ENCODE measurements at regions not wholly inside any gene's neighbourhood (a gene's known extent, or its start where the extent isn't known, plus 50 kb on each side); places are given as distances from the start of the nearest gene placed in this dataset.

- Histone ChIP-seq H3K27me3 (ENCODE audit: control insufficient read depth, insufficient read depth, low read length) (no peaks in the 10 kb centered on the region), H4K20me1 (ENCODE audit: insufficient read depth, low read length) (no peaks in the 10 kb centered on the region), H3K4me2 (ENCODE audit: low read depth, low read length) (no peak overlapping the region), H2BK120ac (ENCODE audit: low read depth, low read length) (no peak overlapping the region), H3K4ac (ENCODE audit: low read depth, low read length) (no peak overlapping the region), H3K9me3 (ENCODE audit: control insufficient read depth, insufficient read depth, low read length) (no peaks in the 10 kb centered on the region), H2BK5ac (ENCODE audit: low read depth, low read length, poor library complexity, severe bottlenecking) (no peak overlapping the region), H2AK9ac (replicated peaks; ENCODE audit: low read depth, low read length, poor library complexity) (no peak overlapping the region), H2AFZ (replicated peaks; ENCODE audit: low read length, poor library complexity) (no peak overlapping the region), H3K4me1 (ENCODE audit: control insufficient read depth, insufficient read depth, low read length) (no peaks in the 10 kb centered on the region), H3K56ac (ENCODE audit: extremely low read depth, insufficient read depth, low read length) (no peak overlapping the region), H3K9ac (ENCODE audit: low read depth, low read length) (no peak overlapping the region), H4K91ac (ENCODE audit: insufficient read depth, low read depth, low read length) (no peak overlapping the region), H3K14ac (replicated peaks; ENCODE audit: low read depth, low read length) (no peak overlapping the region), H3K9me1 (ENCODE audit: insufficient read depth, low read length) (no peaks in the 10 kb centered on the region), H3K18ac (ENCODE audit: low read depth, low read length) (no peak overlapping the region), H4K8ac (ENCODE audit: low read depth in 2 of 2, low read length in 2 of 2) (no peak overlapping the region), H3K36me3 (ENCODE audit: control insufficient read depth, insufficient read depth, low read length) (no peaks in the 10 kb centered on the region), H4K5ac (ENCODE audit: low read depth, low read length) (no peak overlapping the region), H3K4me3 (ENCODE audit: insufficient read depth, low read depth, low read length) (no peak overlapping the region), H3K23ac (ENCODE audit: low read depth, low read length) (no peak overlapping the region), H2AK5ac (ENCODE audit: low read depth, low read length) (no peak overlapping the region), H3K79me1 (ENCODE audit: low read depth in 1 of 2, low read length in 2 of 2) (no peaks in the 10 kb centered on the region), H2BK15ac (ENCODE audit: low read depth, low read length) (no peak overlapping the region), H3K27ac (ENCODE audit: insufficient read depth, low read length) (no peak overlapping the region), H2BK20ac (ENCODE audit: low read depth, low read length) (no peak overlapping the region)
- ChIA-PET POLR2A (ENCODE audit: unreplicated experiment) (no interaction called here), CTCF (interaction anchor here (0.5 to 1.4 kb wide), 3 partner anchors 1280 to 1929 kb away, joined by 3 to 4 read pairs (median 3); no protein-coding TSS in a partner anchor)
- dilution Hi-C loops (cut with HindIII; ENCODE audit: low sequenced_read_pairs, unreplicated experiment) (no loop called here), intact Hi-C loops (cut with micrococcal nuclease) (loop anchor here (2.0 kb wide), 1 partner anchor 1964 kb away; no protein-coding TSS in a partner anchor), in situ Hi-C loops (cut with MboI; ENCODE audit: low sequenced_read_pairs) (no loop called here)
- BruUV-seq (replicated peaks): no TSS peak
- WGBS, 2 experiments (ENCODE audit: extremely low coverage in 2 of 2, insufficient read length in 1 of 2): no CpG with 5 or more reads among the region's 2 CpGs
- ATAC-seq (ENCODE audit: low read depth): no peak
- no peak for DNase-seq
- no peak for TF ChIP-seq CHD1 (IDR thresholded peaks at IDR 0.05; ENCODE audit: low read depth, low read length)
- TF ChIP-seq RAD21 (IDR thresholded peaks at IDR 0.05; ENCODE audit: low read length): peak; percentile 33
- TF ChIP-seq, protein P1, sequence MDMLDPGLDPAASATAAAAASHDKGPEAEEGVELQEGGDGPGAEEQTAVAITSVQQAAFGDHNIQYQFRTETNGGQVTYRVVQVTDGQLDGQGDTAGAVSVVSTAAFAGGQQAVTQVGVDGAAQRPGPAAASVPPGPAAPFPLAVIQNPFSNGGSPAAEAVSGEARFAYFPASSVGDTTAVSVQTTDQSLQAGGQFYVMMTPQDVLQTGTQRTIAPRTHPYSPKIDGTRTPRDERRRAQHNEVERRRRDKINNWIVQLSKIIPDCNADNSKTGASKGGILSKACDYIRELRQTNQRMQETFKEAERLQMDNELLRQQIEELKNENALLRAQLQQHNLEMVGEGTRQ (IDR thresholded peaks at IDR 0.05; ENCODE audit: low read depth, low read length): no peak
- no peak for TF ChIP-seq RCOR1 (IDR thresholded peaks at IDR 0.05; ENCODE audit: insufficient replicate concordance, low read length)
Measured at GRCh38 chr2:155372969-155373368, 674.5 kb downstream of the KCNJ3 start.

Measured in IMR-90 (cell line).